ENCODE measurements at regions not wholly inside any gene's neighbourhood (a gene's known extent, or its start where the extent isn't known, plus 50 kb on each side); places are given as distances from the start of the nearest gene placed in this dataset.

GRCh38 chr4:31022702-31023101, 302.5 kb downstream of the PCDH7 start (continued):
- TF ChIP-seq JUNB (IDR thresholded peaks at IDR 0.05) (no peak), ELK1 (IDR thresholded peaks at IDR 0.05; ENCODE audit: low read depth, low read length) (no peak)

- POLR2A ChIA-PET = no interaction called here
- Histone ChIP-seq H3K9me3 (no peaks in the 10 kb centered on the region), H3K4me2 (no peak overlapping the region), H3K4me1 (no peaks in the 10 kb centered on the region), H3K27ac (no peak overlapping the region), H3K4me3 (no peak overlapping the region)
- TF ChIP-seq MAX (IDR thresholded peaks at IDR 0.05) = no peak
- no peak for TF ChIP-seq BCL3 (IDR thresholded peaks at IDR 0.05)
- no peak for TF ChIP-seq HEYL (CRISPR knock-in tag; IDR thresholded peaks at IDR 0.05)
- no peak for TF ChIP-seq TP53 (CRISPR knock-in tag; IDR thresholded peaks at IDR 0.05)
- no peak for TF ChIP-seq GATA3 (IDR thresholded peaks at IDR 0.05; ENCODE audit: borderline replicate concordance)
- TF ChIP-seq RCOR1 (IDR thresholded peaks at IDR 0.05; ENCODE audit: low read depth, low read length) = no peak
- TF ChIP-seq HMGXB4 (CRISPR knock-in tag; IDR thresholded peaks at IDR 0.05; ENCODE audit: borderline replicate concordance) = no peak
- no peak for TF ChIP-seq RAD21 (conservative IDR thresholded peaks at IDR 0.05 in 1 of 2, IDR thresholded peaks at IDR 0.05 in 1 of 2)
- DNase-seq (ENCODE audit: low read depth in 1 of 2, low spot score in 1 of 2) (no peak), FAIRE-seq (no peak), ATAC-seq (no peak)
- WGBS (ENCODE audit: missing lambda C conversion rate) = 5% methylated on average over 2 of the region's 2 CpGs
- CTCF ChIA-PET = no interaction called here
These were observed 302.9 kb downstream of the PCDH7 start for GRCh38 chr4:31023109-31023508.

- ChIA-PET POLR2A (no interaction called here), CTCF (no interaction called here)
- Histone ChIP-seq H3K4me3 (no peak overlapping the region), H3K9me3 (no peaks in the 10 kb centered on the region), H3K4me2 (no peak overlapping the region), H3K27ac (no peak overlapping the region), H3K4me1 (no peaks in the 10 kb centered on the region)
- no peak for FAIRE-seq
- WGBS (ENCODE audit: missing lambda C conversion rate) = 10% methylated on average over 2 of the region's 2 CpGs
- no peak for DNase-seq (ENCODE audit: low read depth in 1 of 2, low spot score in 1 of 2)
- ATAC-seq = no peak
- TF ChIP-seq CHD4 (IDR thresholded peaks at IDR 0.05; ENCODE audit: borderline replicate concordance) = no peak
- TF ChIP-seq MYC (IDR thresholded peaks at IDR 0.05; ENCODE audit: borderline replicate concordance, low read length) = no peak
- TF ChIP-seq RARB (CRISPR knock-in tag; IDR thresholded peaks at IDR 0.05) = no peak
- no peak for TF ChIP-seq JUN (IDR thresholded peaks at IDR 0.05)
- TF ChIP-seq RAD21 (conservative IDR thresholded peaks at IDR 0.05 in 1 of 2, IDR thresholded peaks at IDR 0.05 in 1 of 2) = no peak
- no peak for TF ChIP-seq HES2 (IDR thresholded peaks at IDR 0.05)
- no peak for TF ChIP-seq ZSCAN20 (CRISPR knock-in tag; IDR thresholded peaks at IDR 0.05)
- TF ChIP-seq HOXB13 (CRISPR knock-in tag; IDR thresholded peaks at IDR 0.05; ENCODE audit: low read depth) = no peak
- TF ChIP-seq EHF (CRISPR knock-in tag; IDR thresholded peaks at IDR 0.05) = no peak
- TF ChIP-seq BCL3 (IDR thresholded peaks at IDR 0.05) = no peak
- no peak for TF ChIP-seq RNF2 (IDR thresholded peaks at IDR 0.05; ENCODE audit: borderline replicate concordance, low read depth)
- no peak for TF ChIP-seq CHD2 (IDR thresholded peaks at IDR 0.05; ENCODE audit: low read length, partially characterized antibody)
- TF ChIP-seq RFX5 (IDR thresholded peaks at IDR 0.05) = no peak
- no peak for TF ChIP-seq RCOR1 (IDR thresholded peaks at IDR 0.05; ENCODE audit: low read depth, low read length)
- TF ChIP-seq SMC3 (IDR thresholded peaks at IDR 0.05) = no peak
- TF ChIP-seq ELK1 (IDR thresholded peaks at IDR 0.05; ENCODE audit: low read depth, low read length) = no peak
- TF ChIP-seq HOXA7 (CRISPR knock-in tag; IDR thresholded peaks at IDR 0.05) = no peak
- no peak for TF ChIP-seq FOSL2 (IDR thresholded peaks at IDR 0.05)
- no peak for TF ChIP-seq FOSL2 (CRISPR knock-in tag; IDR thresholded peaks at IDR 0.05)
- TF ChIP-seq CBX8 (IDR thresholded peaks at IDR 0.05) = no peak
These were observed 303.6 kb downstream of the PCDH7 start for GRCh38 chr4:31023742-31024141.
